B cell (primary cell): ENCODE measurements at regions not wholly inside any gene's neighbourhood (a gene's known extent, or its start where the extent isn't known, plus 50 kb on each side); places are given as distances from the start of the nearest gene placed in this dataset.

Experiments used
- ATAC-seq: fragments of 200-7000 bp; cut with Tn5 transposase; one replicate; pipeline ENCODE4 v1.10.0; 2021; ENCODE audit warnings: low read depth, mild to moderate bottlenecking, moderate number of reproducible peaks, moderate library complexity
- CTCF ChIA-PET: fragments of 350-600 bp; sonication (Branson Sonifier 250); formaldehyde crosslinking; loops from one replicate; lab custom pipeline; 2021; ENCODE audit warnings: antibody characterized with exemption, inconsistent platforms; lab: Charles Lee
- POLR2A ChIA-PET: fragments of 350-600 bp; sonication (Branson Sonifier 250); formaldehyde crosslinking; loops from one replicate; lab custom pipeline; 2021; ENCODE audit warnings: antibody characterized with exemption; lab: Charles Lee
- DNase-seq: peaks from one replicate; pipeline ENCODE4 v3.0.0; 2013
- H2AFZ ChIP-seq: 2 replicates; pipeline ENCODE4 v1.6.1; 2012; ENCODE audit warnings: mild to moderate bottlenecking, low read depth, low read length; ENCODE audit not compliant: insufficient read depth, poor library complexity, severe bottlenecking
- H3K27ac ChIP-seq, 2 donors: 1 replicate in 1 of 2; 2 replicates in 1 of 2; pipeline ENCODE4 v1.5.1; 2012 to 2013; ENCODE audit warnings: low read length in 2 of 2, mild to moderate bottlenecking in 2 of 2, moderate library complexity in 1 of 2
- H3K27me3 ChIP-seq, 4 experiments: fragments of 200-600 bp in 1 of 4; sonication (generic) in 1 of 4; replicated peaks in 1 of 4; 1 replicate in 2 of 4; 2 replicates in 2 of 4; pipeline versions ENCODE4 v1.6.1 to v1.7.0; 2013 to 2016; ENCODE audit warnings: low read length in 3 of 4, mild to moderate bottlenecking in 2 of 4, mixed read lengths in 1 of 4, moderate library complexity in 1 of 4; ENCODE audit not compliant: insufficient read depth in 4 of 4, control insufficient read depth in 3 of 4; ENCODE audit errors: control extremely low read depth in 1 of 4
- H3K36me3 ChIP-seq, 2 experiments: replicated peaks in 1 of 2; 1 replicate in 1 of 2; 2 replicates in 1 of 2; pipeline versions ENCODE4 v1.6.1 to v1.7.1; 2013; ENCODE audit warnings: low read length in 1 of 2; ENCODE audit not compliant: insufficient read depth in 2 of 2, control insufficient read depth in 1 of 2; ENCODE audit errors: control extremely low read depth in 1 of 2, extremely low read depth in 1 of 2
- H3K4me1 ChIP-seq, 2 donors: fragments of 200-600 bp in 1 of 2; sonication (generic) in 1 of 2; 1 replicate in 1 of 2; 2 replicates in 1 of 2; pipeline versions ENCODE4 v1.5.1 to v1.6.1; 2013 to 2017; ENCODE audit warnings: low read length in 2 of 2; ENCODE audit not compliant: control insufficient read depth in 2 of 2, insufficient read depth in 2 of 2
- H3K4me2 ChIP-seq: replicated peaks from 2 replicates; pipeline ENCODE3; 2012; ENCODE audit warnings: mild to moderate bottlenecking, low read depth, low read length; ENCODE audit not compliant: poor library complexity, severe bottlenecking
- H3K4me3 ChIP-seq, 5 experiments: fragments of 200-600 bp in 1 of 5; sonication (generic) in 1 of 5; 1 replicate in 3 of 5; 2 replicates in 2 of 5; pipeline versions ENCODE4 v1.5.1 to v1.7.0; 2011 to 2016; ENCODE audit warnings: low read length in 4 of 5, mild to moderate bottlenecking in 4 of 5, low read depth in 2 of 5, control low read depth in 1 of 5, moderate library complexity in 1 of 5; ENCODE audit not compliant: insufficient read depth in 1 of 5; ENCODE audit errors: control extremely low read depth in 1 of 5, extremely low read depth in 1 of 5
- H3K79me2 ChIP-seq: fragments of 200-600 bp; sonication (generic); one replicate; pipeline ENCODE4 v1.6.0; 2016; ENCODE audit warnings: low read length; ENCODE audit not compliant: control insufficient read depth, insufficient read depth
- H3K9ac ChIP-seq: fragments of 200-600 bp; sonication (generic); 2 replicates; pipeline ENCODE4 v1.6.1; 2017; ENCODE audit warnings: mild to moderate bottlenecking, low read length, moderate library complexity
- H3K9me3 ChIP-seq, 3 donors: one replicate each; pipeline versions ENCODE4 v1.6.1 to v1.7.1; 2013; ENCODE audit warnings: low read length in 2 of 3; ENCODE audit not compliant: control insufficient read depth in 2 of 3, insufficient read depth in 1 of 3; ENCODE audit errors: control extremely low read depth in 1 of 3
- H4K20me1 ChIP-seq: 2 replicates; pipeline ENCODE4 v1.6.0; 2012; ENCODE audit warnings: mild to moderate bottlenecking, low read length; ENCODE audit not compliant: insufficient read depth, control insufficient read depth, poor library complexity, severe bottlenecking
- H3K27ac Mint-ChIP-seq: one replicate; pipeline ENCODE4 v1.8.0; 2021; ENCODE audit warnings: mixed read lengths
- H3K27me3 Mint-ChIP-seq: one replicate; pipeline ENCODE4 v1.8.0; 2021; ENCODE audit warnings: mixed read lengths
- H3K4me1 Mint-ChIP-seq: one replicate; pipeline ENCODE4 v1.8.0; 2021; ENCODE audit warnings: mixed read lengths
- H3K4me3 Mint-ChIP-seq: one replicate; pipeline ENCODE4 v1.8.0; 2021; ENCODE audit warnings: mixed read lengths
- H3K9me3 Mint-ChIP-seq: one replicate; pipeline ENCODE4 v1.8.0; 2022; ENCODE audit warnings: mixed read lengths; ENCODE audit not compliant: insufficient read depth
- CTCF ChIP-seq: fragments of 200-600 bp; IDR thresholded peaks from one replicate; pipeline ENCODE4 v1.8.0; 2022; ENCODE audit warnings: antibody characterized with exemption, mild to moderate bottlenecking
- EZH2 ChIP-seq: IDR thresholded peaks from 2 replicates; pipeline ENCODE4 v1.6.1; 2012; ENCODE audit warnings: borderline replicate concordance, low read depth, mild to moderate bottlenecking, moderate library complexity, low read length; ENCODE audit not compliant: insufficient read depth, poor library complexity, severe bottlenecking
- WGBS: methylation state at CpG from one replicate; pipeline ENCODE4 v1.1.5; 2013; ENCODE audit warnings: missing lambda C conversion rate; ENCODE audit not compliant: insufficient coverage; 5-methylcytosine and 5-hydroxymethylcytosine counted together
- intact Hi-C: fragments of 100-400 bp; cut with micrococcal nuclease; formaldehyde crosslinking; loops from one replicate; pipeline ENCODE4 v1.10.0; 2022

DNA sequence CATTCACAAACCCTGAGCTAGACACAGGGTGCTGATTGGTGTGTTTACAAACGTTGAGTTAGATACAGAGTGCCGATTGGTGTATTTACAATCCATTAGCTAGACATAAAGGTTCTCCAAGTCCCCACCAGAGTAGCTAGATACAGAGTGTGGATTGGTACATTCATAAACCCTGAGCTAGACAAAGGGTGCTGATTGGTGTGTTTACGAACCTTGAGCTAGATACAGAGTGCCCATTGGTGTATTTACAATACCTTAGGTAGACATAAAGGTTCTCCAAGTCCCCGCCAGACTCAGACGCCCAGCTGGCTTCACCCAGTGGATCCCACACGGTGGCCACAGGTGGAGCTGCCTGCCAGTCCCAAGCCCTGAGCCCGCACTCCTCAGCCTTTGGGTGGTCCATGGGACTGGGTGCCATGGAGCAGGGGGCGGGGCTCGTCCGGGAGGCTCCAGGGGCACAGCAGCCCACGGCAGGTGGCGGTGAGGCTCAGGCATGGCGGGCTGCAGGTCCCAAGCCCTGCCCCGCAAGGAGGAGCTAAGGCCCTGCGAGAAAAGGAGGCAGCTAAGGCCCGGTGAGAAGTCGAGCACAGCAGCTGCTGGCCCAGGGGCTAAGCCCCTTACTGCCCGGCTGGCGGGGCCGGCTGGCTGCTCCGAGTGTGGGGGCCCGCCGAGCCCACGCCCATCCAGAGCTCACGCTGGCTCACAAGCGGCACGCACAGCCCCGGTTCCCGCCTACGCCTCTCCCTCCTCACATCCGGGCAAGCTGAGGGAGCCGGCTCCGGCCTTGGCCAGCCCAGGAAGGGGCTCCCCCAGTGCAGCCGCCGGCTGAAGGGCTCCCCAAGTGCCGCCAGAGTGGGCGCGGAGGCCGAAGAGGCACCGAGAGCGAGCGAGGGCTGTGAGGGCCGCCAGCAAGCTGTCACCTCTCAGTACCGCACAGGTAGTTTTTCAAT is 1039.2 kb upstream of the CDH9 start:
- H3K27me3 ChIP-seq, result no peaks in the 10 kb centered on the region
- no peak for DNase-seq
- no peak for ATAC-seq
- WGBS, result 94% methylated on average over 33 of the region's 44 CpGs
- no peak overlapping the region for H3K27ac Mint-ChIP-seq
- no peaks in the 10 kb centered on the region for H3K4me1 ChIP-seq
- no peak overlapping the region for H3K4me3 ChIP-seq
- H3K9me3 ChIP-seq, result peaks cover 0 to 15% (median 0%) of the 10 kb centered on the region in 3 donors
- H3K27me3 Mint-ChIP-seq, result no peaks in the 10 kb centered on the region
- no peaks in the 10 kb centered on the region for H3K36me3 ChIP-seq
- intact Hi-C loops, result no loop called here
- CTCF ChIA-PET, result no interaction called here
- H3K9ac ChIP-seq, result no peak overlapping the region
- H3K4me2 ChIP-seq, result no peak overlapping the region
- H3K79me2 ChIP-seq, result no peaks in the 10 kb centered on the region
- H2AFZ ChIP-seq, result no peak overlapping the region
- no peaks in the 10 kb centered on the region for H3K4me1 Mint-ChIP-seq
- no peak overlapping the region for H3K27ac ChIP-seq
- POLR2A ChIA-PET, result no interaction called here
- no peak overlapping the region for H3K4me3 Mint-ChIP-seq
- no peaks in the 10 kb centered on the region for H3K9me3 Mint-ChIP-seq
- no peaks in the 10 kb centered on the region for H4K20me1 ChIP-seq
- TF ChIP-seq EZH2, result no peak
- no peak for TF ChIP-seq CTCF

GRCh38 chr5:28066856-28067255 is 1028.5 kb upstream of the CDH9 start:
- no peak overlapping the region for H3K27ac Mint-ChIP-seq
- no peak for ATAC-seq

More at GRCh38 chr5:28066856-28067255, 1028.5 kb upstream of the CDH9 start:
- Histone ChIP-seq H3K4me2 (no peak overlapping the region), H3K27ac (no peak overlapping the region), H3K79me2 (no peaks in the 10 kb centered on the region), H3K9ac (no peak overlapping the region), H3K9me3 (peaks cover 0 to 15% (median 1%) of the 10 kb centered on the region in 3 donors), H3K27me3 (no peaks in the 10 kb centered on the region), H3K36me3 (no peaks in the 10 kb centered on the region), H2AFZ (no peak overlapping the region), H3K4me3 (no peak overlapping the region), H4K20me1 (no peaks in the 10 kb centered on the region), H3K4me1 (no peaks in the 10 kb centered on the region)
- TF ChIP-seq CTCF, result no peak
- intact Hi-C loops, result no loop called here
- ChIA-PET POLR2A (no interaction called here), CTCF (no interaction called here)
- Mint-ChIP-seq H3K4me1 (no peaks in the 10 kb centered on the region), H3K4me3 (no peak overlapping the region), H3K9me3 (peaks cover 4% of the 10 kb centered on the region), H3K27me3 (no peaks in the 10 kb centered on the region)
- no peak for DNase-seq
- 90% methylated on average over 3 of the region's 3 CpGs for WGBS
